ENCODE measurements at regions not wholly inside any gene's neighbourhood (a gene's known extent, or its start where the extent isn't known, plus 50 kb on each side); places are given as distances from the start of the nearest gene placed in this dataset.

DNA sequence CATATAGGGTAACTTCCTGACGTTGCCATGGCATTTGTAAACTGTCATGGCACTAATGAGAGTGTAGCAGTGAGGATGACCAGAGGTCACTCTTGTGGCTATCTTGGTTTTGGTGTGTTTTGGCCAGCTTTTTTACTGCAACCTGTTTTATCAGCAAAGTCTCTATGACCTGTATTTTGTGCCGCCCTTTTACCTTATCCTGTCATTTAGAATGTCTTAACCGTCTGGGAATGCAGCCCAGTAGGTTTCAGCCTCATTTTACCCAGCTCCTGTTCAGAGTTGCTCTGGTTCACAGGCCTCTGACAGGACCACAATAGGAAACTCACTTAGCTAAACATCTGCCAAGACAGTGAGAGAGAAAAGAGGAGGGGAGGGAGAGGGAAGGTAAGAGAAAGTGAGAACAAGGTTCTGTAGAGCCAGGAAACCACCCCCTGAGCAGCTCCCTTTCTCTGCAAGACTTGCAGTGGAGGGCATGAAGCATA is 64.8 kb upstream of the PLEKHG3 start:
- in situ Hi-C loops (cut with MboI; ENCODE audit: low sequenced_read_pairs) = no loop called here

DNA sequence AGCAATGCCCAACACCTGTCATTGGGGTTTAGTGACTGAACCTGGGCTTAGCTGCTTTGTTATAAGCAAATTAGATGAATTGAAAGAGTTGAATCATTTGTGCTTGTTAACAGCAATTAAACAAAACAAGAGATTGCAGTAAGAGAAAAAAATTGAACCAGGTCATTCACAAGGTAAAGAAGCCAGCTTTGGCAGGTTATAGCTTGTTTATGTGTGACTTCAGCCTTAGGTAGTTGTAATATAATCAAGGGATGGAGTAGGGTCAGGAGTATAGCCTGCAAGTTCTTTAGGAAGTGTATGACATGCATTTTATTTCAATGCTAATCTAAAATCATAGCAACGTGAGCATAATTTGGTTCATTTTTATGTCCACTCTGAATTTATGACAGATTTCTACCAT is 63.4 kb upstream of the PLEKHG3 start:
- in situ Hi-C loops (cut with MboI; ENCODE audit: low sequenced_read_pairs) = no loop called here

DNA sequence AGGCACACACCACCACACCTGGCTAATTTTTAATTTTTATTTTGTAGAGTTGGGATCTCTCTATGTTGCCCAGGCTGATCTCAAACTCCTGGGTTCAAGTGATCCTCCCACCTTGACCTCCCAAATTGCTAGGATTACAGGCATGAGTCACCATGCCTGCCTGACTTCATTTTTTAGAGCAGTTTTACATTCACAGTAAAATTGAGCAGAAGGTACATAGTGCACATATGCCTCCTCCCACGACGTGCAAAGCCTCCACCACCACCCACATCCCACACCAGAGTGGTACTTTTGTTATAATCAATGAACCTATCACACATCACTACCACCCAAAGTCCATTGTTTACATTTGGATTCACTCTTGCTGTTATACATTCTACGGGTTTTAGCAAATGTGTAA is 62.5 kb upstream of the PLEKHG3 start:
- in situ Hi-C loops (cut with MboI; ENCODE audit: low sequenced_read_pairs) = no loop called here

DNA sequence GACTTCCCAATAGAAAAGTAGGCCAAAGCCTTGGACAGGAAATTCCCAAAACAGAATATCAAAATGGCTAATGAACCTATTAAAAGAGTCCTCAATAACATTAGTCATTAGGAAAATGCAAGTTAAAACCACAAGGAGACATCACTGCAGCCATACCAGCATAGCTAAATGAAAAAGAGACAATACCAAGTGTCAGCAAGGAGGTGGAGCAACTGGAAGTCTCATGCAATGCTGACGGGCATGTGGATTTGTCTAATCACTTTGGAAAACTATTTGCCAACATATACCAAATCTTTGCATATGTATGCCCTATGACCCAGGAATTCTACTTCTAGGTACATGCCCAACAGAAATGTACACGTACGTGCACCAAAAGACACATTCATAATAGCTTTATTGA is 60.5 kb upstream of the PLEKHG3 start:
- in situ Hi-C loops (cut with MboI; ENCODE audit: low sequenced_read_pairs) = no loop called here

DNA sequence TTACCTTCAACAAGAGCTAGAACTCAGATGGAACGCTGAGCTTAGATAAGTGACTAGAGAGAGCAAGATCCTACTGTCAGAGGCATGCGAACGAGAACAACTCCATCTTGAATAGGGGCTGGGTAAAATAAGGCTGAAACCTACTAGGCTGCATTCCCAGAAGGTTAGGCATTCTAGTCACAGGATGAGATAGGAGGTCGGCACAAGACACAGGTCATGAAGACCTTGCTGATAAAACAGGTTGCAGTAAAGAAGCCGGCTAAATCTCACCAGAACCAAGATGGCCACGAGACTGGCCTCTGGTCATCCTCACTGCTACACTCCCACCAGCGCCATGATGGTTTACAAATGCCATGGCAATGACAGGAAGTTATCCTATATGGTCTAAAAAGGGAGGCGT is 59.6 kb upstream of the PLEKHG3 start:
- in situ Hi-C loops (cut with MboI; ENCODE audit: low sequenced_read_pairs) = no loop called here

DNA sequence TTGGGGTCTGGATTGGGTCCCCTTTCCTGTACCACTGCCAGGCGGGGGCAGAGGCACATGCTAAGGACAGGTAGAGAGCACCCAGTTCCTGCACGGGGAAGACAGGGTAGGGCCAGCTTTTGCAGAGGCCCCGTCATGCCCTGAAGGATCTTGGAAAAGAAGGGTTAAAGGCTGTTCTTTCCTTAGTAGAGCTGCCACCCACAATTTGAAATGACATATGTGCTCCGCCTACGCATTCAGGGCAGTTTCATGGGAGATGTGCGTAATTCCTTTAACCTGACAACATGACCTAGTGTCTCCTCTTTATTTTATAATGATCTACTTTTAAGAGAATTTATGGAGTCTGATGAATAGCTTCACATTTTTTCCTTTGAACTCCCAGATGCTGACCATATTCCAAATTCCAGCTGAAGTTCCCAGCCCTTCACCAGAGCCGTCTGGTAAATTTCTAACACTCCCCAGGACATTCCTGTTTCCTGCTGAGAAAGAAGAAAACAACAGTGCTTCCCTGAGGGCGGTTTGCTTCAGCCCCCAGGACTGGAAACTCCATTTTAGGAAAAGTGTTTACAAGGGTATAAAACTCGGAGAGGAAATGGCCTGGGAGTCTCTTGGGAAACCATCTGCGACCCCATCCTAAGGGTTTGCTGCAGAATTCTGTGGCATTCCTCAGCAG is 58.9 kb upstream of the PLEKHG3 start:
- in situ Hi-C loops (cut with MboI; ENCODE audit: low sequenced_read_pairs) = no loop called here

DNA sequence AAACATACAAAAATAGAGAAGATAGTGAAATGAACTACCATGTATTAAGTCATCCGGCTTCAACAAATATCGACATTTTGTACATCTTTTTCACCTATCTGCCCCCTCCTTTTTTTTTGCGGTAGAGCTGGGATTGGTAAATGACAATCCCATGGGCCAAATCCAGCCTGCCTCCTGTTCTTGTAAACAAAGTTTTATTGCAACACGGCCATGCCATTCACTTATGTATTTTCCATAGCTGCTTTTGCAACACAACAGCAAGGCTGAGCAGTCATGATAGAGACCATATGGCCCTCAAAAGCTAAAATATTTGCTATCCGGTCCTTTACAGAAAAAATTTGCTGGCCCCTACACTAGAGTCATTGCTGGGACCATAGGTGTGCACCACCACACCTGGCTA is 58.1 kb upstream of the PLEKHG3 start:
- in situ Hi-C loops (cut with MboI; ENCODE audit: low sequenced_read_pairs) = no loop called here

DNA sequence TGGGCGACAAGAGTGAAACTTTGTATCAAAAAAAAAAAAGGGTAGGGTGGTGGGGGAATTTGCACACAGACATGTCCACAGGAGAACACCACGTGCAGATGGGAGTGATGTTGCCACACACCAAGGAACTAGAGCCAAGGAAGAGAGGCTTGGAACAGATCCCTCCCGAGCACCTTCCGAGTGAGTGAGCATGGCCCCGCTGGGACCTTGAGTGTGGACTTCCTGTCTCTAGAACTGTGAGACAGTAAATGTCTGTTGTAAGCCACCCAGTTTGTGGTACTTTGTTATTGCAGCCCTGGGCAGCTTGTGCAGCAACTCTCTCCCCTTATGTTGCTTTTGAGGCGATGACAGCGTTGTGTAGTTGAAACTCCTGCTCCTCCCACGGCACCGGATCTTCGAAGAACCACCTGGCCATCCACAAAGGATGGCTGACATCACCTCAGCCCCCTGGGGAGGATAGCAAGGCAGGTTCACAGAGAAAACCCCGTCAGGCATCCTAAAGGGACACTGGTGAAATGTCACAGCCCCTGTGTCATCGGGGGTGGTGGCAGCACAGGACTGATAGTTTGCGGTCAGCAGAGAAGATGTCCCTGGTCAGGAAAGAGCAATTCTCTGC is 54.7 kb upstream of the PLEKHG3 start:
- in situ Hi-C loops (cut with MboI; ENCODE audit: low sequenced_read_pairs) = no loop called here

DNA sequence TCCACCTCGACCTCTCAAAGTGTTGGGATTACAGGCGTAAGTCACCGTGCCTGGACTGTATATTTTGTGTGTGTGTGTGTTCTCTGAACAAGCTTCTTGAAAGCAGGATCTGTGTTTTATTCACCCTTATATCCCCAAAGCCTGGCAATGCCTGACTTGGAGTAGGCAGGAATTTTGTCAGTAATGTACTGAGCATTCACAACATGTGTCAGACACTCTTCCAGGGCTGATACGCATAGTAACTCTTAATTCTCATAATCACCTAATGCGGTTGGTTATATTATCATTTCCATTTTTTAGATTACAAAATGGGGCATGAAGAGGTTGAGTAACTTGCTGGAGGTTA is 50.4 kb upstream of the PLEKHG3 start:
- in situ Hi-C loops (cut with MboI; ENCODE audit: low sequenced_read_pairs) = loop anchor here (25.0 kb wide), 1 partner anchor 108 kb away; no protein-coding TSS in a partner anchor

DNA sequence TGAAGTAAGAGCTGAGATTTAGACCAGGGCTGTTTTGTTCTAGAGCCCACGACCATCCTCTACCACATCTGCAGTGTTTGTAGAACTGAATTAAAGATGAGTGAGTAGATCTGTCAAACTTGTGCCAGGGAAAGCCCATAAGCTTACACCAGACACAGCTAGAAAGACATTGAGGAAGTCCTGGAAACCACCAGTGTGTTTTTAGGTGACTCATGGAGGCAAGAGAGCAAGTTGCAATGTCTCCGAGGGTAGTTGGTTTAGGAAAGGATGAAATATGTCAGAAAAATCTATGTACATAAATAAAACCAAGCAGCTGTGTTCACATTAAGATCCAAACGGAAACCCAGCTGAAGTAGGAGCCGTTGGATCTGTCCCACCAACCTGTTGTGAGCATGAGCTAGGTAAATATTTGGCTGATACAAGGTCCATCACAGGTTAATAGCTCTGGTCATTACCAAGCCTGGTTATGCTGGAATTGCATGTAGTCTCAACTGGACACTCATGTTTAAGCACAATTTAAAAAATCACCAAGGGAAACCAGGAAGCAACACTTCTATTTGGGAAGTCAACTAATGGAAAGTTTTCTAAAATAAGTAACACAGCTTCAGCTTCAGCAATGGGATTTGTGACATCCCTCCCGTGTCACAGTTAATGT is 49.9 kb upstream of the PLEKHG3 start:
- in situ Hi-C loops (cut with MboI; ENCODE audit: low sequenced_read_pairs) = loop anchor here (25.0 kb wide), 1 partner anchor 108 kb away; no protein-coding TSS in a partner anchor
